HepG2 (cell line): ENCODE measurements at regions not wholly inside any gene's neighbourhood (a gene's known extent, or its start where the extent isn't known, plus 50 kb on each side); places are given as distances from the start of the nearest gene placed in this dataset.

Source experiments
- ATAC-seq: fragments of 200-7000 bp; cut with Tn5 transposase; 3 replicates; pipeline ENCODE4 v1.9.1; 2020; ENCODE audit warnings: mild to moderate bottlenecking, moderate library complexity
- BruUV-seq: library from RNA; stranded (reverse); fragments of 400-500 nt; replicated peaks from 2 replicates; lab custom pipeline; 2021; lab: Mats Ljungman, UMichigan
- CTCF ChIA-PET: fragments of 300-600 bp; formaldehyde crosslinking; extraction: SDS; loops from one replicate; lab custom pipeline; 2021; ENCODE audit warnings: low total read pairs, inconsistent platforms, low intra/inter-chr PET ratio; lab: Yijun Ruan, JAX
- POLR2A ChIA-PET: fragments of 350-600 bp; sonication (Branson Sonifier 250); formaldehyde crosslinking; loops from one replicate; lab custom pipeline; 2020; ENCODE audit warnings: antibody characterized with exemption, inconsistent platforms; lab: Yijun Ruan, JAX
- DNase-seq: peaks from one replicate; pipeline ENCODE4 v3.0.0-alpha.2; 2015; ENCODE audit warnings: low spot score
- FAIRE-seq: peaks from 3 replicates; lab custom pipeline; 2011; peaks lifted over from hg19 to GRCh38; lab: Jason Lieb, UNC
- H2AFZ ChIP-seq: one replicate; pipeline ENCODE4 v1.6.1; 2011; ENCODE audit warnings: low read length, inconsistent platforms
- H3K27ac ChIP-seq: fragments of 300-600 bp; 3 replicates; pipeline ENCODE4 v1.8.0; 2011; ENCODE audit warnings: mixed run types, mild to moderate bottlenecking, mixed read lengths, low read length, inconsistent platforms; ENCODE audit not compliant: insufficient read depth; ENCODE audit errors: extremely low read length
- H3K27me3 ChIP-seq, 2 experiments: fragments of 200-600 bp in 1 of 2; 2 replicates in 1 of 2; 3 replicates in 1 of 2; pipeline versions ENCODE4 v1.6.0 to v1.8.0; 2011; ENCODE audit warnings: low read length in 2 of 2, mild to moderate bottlenecking in 2 of 2, moderate library complexity in 2 of 2, inconsistent platforms in 1 of 2; ENCODE audit not compliant: insufficient read depth in 2 of 2, control insufficient read depth in 1 of 2
- H3K36me3 ChIP-seq, 2 experiments: fragments of 200-600 bp in 1 of 2; replicated peaks in 1 of 2; 2 replicates in 1 of 2; 3 replicates in 1 of 2; pipeline versions ENCODE4 v1.5.1 to v1.8.0; 2011; ENCODE audit warnings: low read length in 2 of 2, inconsistent platforms in 1 of 2; ENCODE audit not compliant: insufficient read depth in 2 of 2, control insufficient read depth in 1 of 2
- H3K4me1 ChIP-seq: 2 replicates; pipeline ENCODE4 v1.5.1; 2012; ENCODE audit warnings: low read length, inconsistent platforms; ENCODE audit not compliant: insufficient read depth
- H3K4me2 ChIP-seq: 2 replicates; pipeline ENCODE4 v1.6.0; 2011; ENCODE audit warnings: low read depth, low read length, inconsistent platforms
- H3K4me3 ChIP-seq, 3 experiments: fragments of 200-600 bp in 1 of 3; sonication (generic), shearing (Covaris generic) in 1 of 3; replicated peaks in 1 of 3; 2 replicates each; pipeline ENCODE4 v1.5.1; 2011 to 2016; ENCODE audit warnings: low read length in 3 of 3, inconsistent platforms in 2 of 3, low read depth in 2 of 3, mild to moderate bottlenecking in 2 of 3, control low read depth in 1 of 3, mixed read lengths in 1 of 3; ENCODE audit not compliant: insufficient read depth in 1 of 3
- H3K79me2 ChIP-seq: one replicate; pipeline ENCODE4 v1.6.1; 2011; ENCODE audit warnings: low read length, inconsistent platforms; ENCODE audit not compliant: insufficient read depth
- H3K9ac ChIP-seq: 2 replicates; pipeline ENCODE4 v1.6.0; 2011; ENCODE audit warnings: mild to moderate bottlenecking, low read depth, low read length, inconsistent platforms; ENCODE audit not compliant: insufficient read depth
- H3K9me3 ChIP-seq: 2 replicates; pipeline ENCODE4 v1.5.1; 2012; ENCODE audit warnings: mild to moderate bottlenecking, low read length
- H4K20me1 ChIP-seq: 2 replicates; pipeline ENCODE4 v1.6.0; 2011; ENCODE audit warnings: inconsistent platforms, mild to moderate bottlenecking, low read length, moderate library complexity; ENCODE audit not compliant: insufficient read depth
- CCAR2 ChIP-seq: fragments of 200-400 bp; formaldehyde crosslinking; optimal IDR thresholded peaks from 2 replicates; pipeline ENCODE3; 2018; ENCODE audit warnings: low read depth, mild to moderate bottlenecking, low read length, moderate library complexity
- NBN ChIP-seq: fragments of 450-650 bp; conservative IDR thresholded peaks from 2 replicates; pipeline ENCODE4 v1.6.1; 2017
- ZBTB38 ChIP-seq: sonication (generic); formaldehyde crosslinking; IDR thresholded peaks from 2 replicates; pipeline ENCODE4 v1.5.1; 2020; ENCODE audit warnings: mild to moderate bottlenecking, missing genetic modification reagents
- ZNF556 ChIP-seq: sonication (generic); formaldehyde crosslinking; IDR thresholded peaks from 2 replicates; pipeline ENCODE4 v1.4.0; 2020; ENCODE audit warnings: mild to moderate bottlenecking, missing genetic modification reagents, borderline replicate concordance
- ZNF564 ChIP-seq: sonication (generic); formaldehyde crosslinking; IDR thresholded peaks from 2 replicates; pipeline ENCODE4 v1.8.1; 2023; ENCODE audit warnings: mild to moderate bottlenecking, missing genetic modification reagents
- in situ Hi-C: cut with HindIII; loops from 2 replicates; pipeline ENCODE4 v1.10.0; 2017; ENCODE audit warnings: low pct_unique_long_range_greater_than_20kb; ENCODE audit not compliant: extremely low pct_ligation_motif_present
- intact Hi-C: fragments of 100-400 bp; cut with micrococcal nuclease; formaldehyde crosslinking; loops from one replicate; pipeline ENCODE4 v1.10.0; 2022; ENCODE audit not compliant: unreplicated experiment
- TF ChIP-seq, protein P1 (sequence below): sonication (generic); formaldehyde crosslinking; IDR thresholded peaks from 2 replicates; pipeline ENCODE4 v1.9.0; 2022; ENCODE audit warnings: low read depth, missing genetic modification reagents
- TF ChIP-seq, protein P2 (sequence below): sonication (generic); formaldehyde crosslinking; IDR thresholded peaks from 2 replicates; pipeline ENCODE4 v1.5.1; 2020; ENCODE audit warnings: missing genetic modification reagents, mild to moderate bottlenecking, borderline replicate concordance

DNA sequence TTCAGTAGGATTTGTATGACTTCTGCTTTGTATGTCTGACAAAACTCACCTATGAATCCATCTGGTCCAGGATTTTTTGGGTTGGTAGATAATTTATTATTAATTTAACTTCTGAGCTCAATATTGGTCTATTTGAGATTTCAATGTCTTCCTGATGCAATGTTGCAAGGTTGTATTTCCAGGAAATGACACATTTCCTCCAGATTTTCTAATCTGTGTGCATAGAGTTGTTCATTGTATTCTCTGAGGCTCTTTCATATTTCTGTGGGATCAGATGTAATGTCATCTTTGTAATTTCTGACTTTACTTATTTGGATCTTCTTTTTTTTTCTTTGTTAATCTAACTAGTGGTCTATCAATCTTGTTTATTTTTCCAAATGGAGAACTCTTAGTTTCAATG, 584.7 kb upstream of the SETBP1 start:
- FAIRE-seq, result no peak
- POLR2A ChIA-PET, result no interaction called here

More for the DNA sequence above, 584.7 kb upstream of the SETBP1 start:
- no peak overlapping the region for H3K4me3 ChIP-seq
- H3K4me1 ChIP-seq, result no peaks in the 10 kb centered on the region
- H3K9ac ChIP-seq, result no peak overlapping the region
- no peak overlapping the region for H2AFZ ChIP-seq
- no peaks in the 10 kb centered on the region for H3K79me2 ChIP-seq
- H3K27me3 ChIP-seq, result no peaks in the 10 kb centered on the region
- peaks cover 33% of the 10 kb centered on the region for H3K9me3 ChIP-seq
- H4K20me1 ChIP-seq, result no peaks in the 10 kb centered on the region
- in situ Hi-C loops, result no loop called here
- H3K36me3 ChIP-seq, result no peaks in the 10 kb centered on the region
- CTCF ChIA-PET, result no interaction called here
- DNase-seq (no peak), ATAC-seq (no peak)
- no peak overlapping the region for H3K4me2 ChIP-seq
- TF ChIP-seq ZBTB38 (CRISPR knock-in tag), result no peak
- TF ChIP-seq, protein P1, sequence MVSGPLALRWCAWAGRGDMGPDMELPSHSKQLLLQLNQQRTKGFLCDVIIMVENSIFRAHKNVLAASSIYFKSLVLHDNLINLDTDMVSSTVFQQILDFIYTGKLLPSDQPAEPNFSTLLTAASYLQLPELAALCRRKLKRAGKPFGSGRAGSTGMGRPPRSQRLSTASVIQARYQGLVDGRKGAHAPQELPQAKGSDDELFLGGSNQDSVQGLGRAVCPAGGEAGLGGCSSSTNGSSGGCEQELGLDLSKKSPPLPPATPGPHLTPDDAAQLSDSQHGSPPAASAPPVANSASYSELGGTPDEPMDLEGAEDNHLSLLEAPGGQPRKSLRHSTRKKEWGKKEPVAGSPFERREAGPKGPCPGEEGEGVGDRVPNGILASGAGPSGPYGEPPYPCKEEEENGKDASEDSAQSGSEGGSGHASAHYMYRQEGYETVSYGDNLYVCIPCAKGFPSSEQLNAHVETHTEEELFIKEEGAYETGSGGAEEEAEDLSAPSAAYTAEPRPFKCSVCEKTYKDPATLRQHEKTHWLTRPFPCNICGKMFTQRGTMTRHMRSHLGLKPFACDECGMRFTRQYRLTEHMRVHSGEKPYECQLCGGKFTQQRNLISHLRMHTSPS (CRISPR knock-in tag), result no peak
- TF ChIP-seq ZNF556, result no peak
- TF ChIP-seq ZNF564 (CRISPR knock-in tag), result no peak
- TF ChIP-seq, protein P2, sequence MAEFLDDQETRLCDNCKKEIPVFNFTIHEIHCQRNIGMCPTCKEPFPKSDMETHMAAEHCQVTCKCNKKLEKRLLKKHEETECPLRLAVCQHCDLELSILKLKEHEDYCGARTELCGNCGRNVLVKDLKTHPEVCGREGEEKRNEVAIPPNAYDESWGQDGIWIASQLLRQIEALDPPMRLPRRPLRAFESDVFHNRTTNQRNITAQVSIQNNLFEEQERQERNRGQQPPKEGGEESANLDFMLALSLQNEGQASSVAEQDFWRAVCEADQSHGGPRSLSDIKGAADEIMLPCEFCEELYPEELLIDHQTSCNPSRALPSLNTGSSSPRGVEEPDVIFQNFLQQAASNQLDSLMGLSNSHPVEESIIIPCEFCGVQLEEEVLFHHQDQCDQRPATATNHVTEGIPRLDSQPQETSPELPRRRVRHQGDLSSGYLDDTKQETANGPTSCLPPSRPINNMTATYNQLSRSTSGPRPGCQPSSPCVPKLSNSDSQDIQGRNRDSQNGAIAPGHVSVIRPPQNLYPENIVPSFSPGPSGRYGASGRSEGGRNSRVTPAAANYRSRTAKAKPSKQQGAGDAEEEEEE (CRISPR knock-in tag), result no peak
- TF ChIP-seq NBN, result no peak
- no peak for TF ChIP-seq CCAR2
- BruUV-seq, result no TSS peak
- intact Hi-C loops, result no loop called here
- no peak overlapping the region for H3K27ac ChIP-seq
